CD4-positive, alpha-beta T cell treated with Interleukin-15 for 1 hour (primary cell): ENCODE measurements at regions not wholly inside any gene's neighbourhood (a gene's known extent, or its start where the extent isn't known, plus 50 kb on each side); places are given as distances from the start of the nearest gene placed in this dataset.
"Not testable (repeated sequence)": the region's sequence is repeated elsewhere in the genome, so short reads cannot be mapped to it uniquely, and the experiment has no call there.

Experiments
- DNase-seq: peaks from one replicate; pipeline ENCODE4 v3.0.0-alpha.2; 2020

- DNase-seq, result no peak
These were observed 633.3 kb downstream of the ANKRD50 start for GRCh38 chr4:124079174-124079780.

GRCh38 chr4:124083711-124084110, 628.8 kb downstream of the ANKRD50 start:
- no peak for DNase-seq

- no peak for DNase-seq
These were observed 626.9 kb downstream of the ANKRD50 start for GRCh38 chr4:124085561-124086180.

GRCh38 chr4:124090021-124090420, 622.5 kb downstream of the ANKRD50 start:
- DNase-seq, result no peak

GRCh38 chr4:124092101-124092500, 620.4 kb downstream of the ANKRD50 start:
- no peak for DNase-seq

GRCh38 chr4:124092541-124092984, 620.0 kb downstream of the ANKRD50 start:
- no peak for DNase-seq

- DNase-seq, result no peak
These were observed 616.9 kb downstream of the ANKRD50 start for GRCh38 chr4:124095621-124096020.

GRCh38 chr4:124096290-124096689, 616.2 kb downstream of the ANKRD50 start:
- DNase-seq, result no peak

- no peak for DNase-seq
These were observed 615.1 kb downstream of the ANKRD50 start for GRCh38 chr4:124097447-124097846.

- DNase-seq, result no peak
These were observed 608.4 kb downstream of the ANKRD50 start for GRCh38 chr4:124104101-124104500.

- no peak for DNase-seq
These were observed 607.9 kb downstream of the ANKRD50 start for GRCh38 chr4:124104628-124105027.

GRCh38 chr4:124105212-124105611, 607.3 kb downstream of the ANKRD50 start:
- no peak for DNase-seq

- DNase-seq, result no peak
These were observed 601.1 kb downstream of the ANKRD50 start for GRCh38 chr4:124111411-124111810.

- no peak for DNase-seq
These were observed 600.6 kb downstream of the ANKRD50 start for GRCh38 chr4:124111922-124112321.

- DNase-seq, result no peak
These were observed 594.5 kb downstream of the ANKRD50 start for GRCh38 chr4:124118061-124118460.

- no peak for DNase-seq
These were observed 591.0 kb downstream of the ANKRD50 start for GRCh38 chr4:124121461-124121971.

- DNase-seq, result no peak
These were observed 589.4 kb downstream of the ANKRD50 start for GRCh38 chr4:124123181-124123580.

GRCh38 chr4:124123721-124124120, 588.8 kb downstream of the ANKRD50 start:
- no peak for DNase-seq

- DNase-seq, result not testable (repeated sequence)
These were observed 581.2 kb downstream of the ANKRD50 start for GRCh38 chr4:124131324-124131723.

GRCh38 chr4:124132161-124132560, 580.4 kb downstream of the ANKRD50 start:
- DNase-seq, result no peak

GRCh38 chr4:124133753-124134152, 578.8 kb downstream of the ANKRD50 start:
- DNase-seq, result no peak

- DNase-seq, result no peak
These were observed 577.1 kb downstream of the ANKRD50 start for GRCh38 chr4:124135409-124135813.

GRCh38 chr4:124139044-124139443, 573.5 kb downstream of the ANKRD50 start:
- DNase-seq, result no peak

- no peak for DNase-seq
These were observed 568.9 kb downstream of the ANKRD50 start for GRCh38 chr4:124143632-124144031.

GRCh38 chr4:124144238-124144654, 568.3 kb downstream of the ANKRD50 start:
- DNase-seq, result no peak
